ENCODE measurements at regions not wholly inside any gene's neighbourhood (a gene's known extent, or its start where the extent isn't known, plus 50 kb on each side); places are given as distances from the start of the nearest gene placed in this dataset.
"Not testable (repeated sequence)": the region's sequence is repeated elsewhere in the genome, so short reads cannot be mapped to it uniquely, and the experiment has no call there.

DNA sequence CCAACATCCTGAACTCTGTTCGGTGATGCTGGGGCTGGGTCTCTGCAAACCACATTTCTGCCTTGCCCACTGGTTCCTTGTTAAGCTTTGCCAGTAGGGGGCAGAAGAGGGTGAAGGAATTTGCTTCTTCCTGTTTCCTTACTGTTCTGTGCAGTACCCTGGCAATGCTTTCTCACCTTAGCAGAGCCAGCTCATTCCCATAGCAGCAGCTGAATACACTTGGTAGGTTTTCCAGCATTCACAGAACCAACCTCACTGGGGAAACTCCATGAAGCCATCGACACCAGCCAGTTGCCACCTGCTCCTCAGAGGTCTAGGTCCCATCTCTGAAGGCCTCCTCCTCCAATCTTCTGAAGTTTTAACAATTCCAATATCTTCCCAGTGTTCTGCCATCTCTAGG, 308.4 kb downstream of the PDCD6IP start:
- H3K27me3 ChIP-seq (ENCODE audit: control insufficient read depth, insufficient read depth, low read length, poor library complexity, severe bottlenecking) = no peaks in the 10 kb centered on the region
- H3K36me3 ChIP-seq (ENCODE audit: control insufficient read depth, insufficient read depth, low read length) = no peaks in the 10 kb centered on the region
- H3K4me3 ChIP-seq (ENCODE audit: insufficient read depth, low read depth, low read length) = no peak overlapping the region
- H3K27ac ChIP-seq (ENCODE audit: insufficient read depth, low read depth, low read length, poor library complexity, severe bottlenecking) = no peak overlapping the region
- H3K9me3 ChIP-seq (ENCODE audit: control insufficient read depth, low read length) = no peaks in the 10 kb centered on the region
- 74 to 78% methylated on average over 2 of the region's 2 CpGs for WGBS, 2 experiments
- no peaks in the 10 kb centered on the region for H3K4me1 ChIP-seq (ENCODE audit: control insufficient read depth, insufficient read depth, low read length)

DNA sequence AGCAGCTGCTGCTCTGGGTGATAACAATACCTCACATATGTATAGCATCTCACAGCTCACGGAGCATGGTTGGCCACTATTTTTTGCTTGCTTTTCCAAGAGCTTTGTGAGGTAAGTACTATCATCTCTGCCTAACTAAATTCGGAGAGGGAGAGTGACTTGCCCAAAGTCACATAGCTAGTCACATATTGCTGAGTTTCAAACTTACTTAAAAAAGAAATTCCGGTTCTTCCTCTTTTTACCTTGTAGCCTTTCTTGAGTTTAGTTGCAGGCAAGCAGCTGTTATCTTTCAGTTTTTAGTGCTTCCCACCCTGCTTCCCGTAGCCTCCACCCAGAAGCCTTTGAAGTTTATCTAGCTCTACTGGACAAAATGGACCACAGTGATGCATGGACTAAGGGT, 309.2 kb downstream of the PDCD6IP start:
- Histone ChIP-seq H3K27ac (ENCODE audit: insufficient read depth, low read depth, low read length, poor library complexity, severe bottlenecking) (no peak overlapping the region), H3K36me3 (ENCODE audit: control insufficient read depth, insufficient read depth, low read length) (no peaks in the 10 kb centered on the region), H3K27me3 (ENCODE audit: control insufficient read depth, insufficient read depth, low read length, poor library complexity, severe bottlenecking) (no peaks in the 10 kb centered on the region), H3K4me1 (ENCODE audit: control insufficient read depth, insufficient read depth, low read length) (no peaks in the 10 kb centered on the region), H3K4me3 (ENCODE audit: insufficient read depth, low read depth, low read length) (no peak overlapping the region), H3K9me3 (ENCODE audit: control insufficient read depth, low read length) (no peaks in the 10 kb centered on the region)
- 93 to 94% methylated on average over 4 of the region's 4 CpGs for WGBS, 2 experiments

DNA sequence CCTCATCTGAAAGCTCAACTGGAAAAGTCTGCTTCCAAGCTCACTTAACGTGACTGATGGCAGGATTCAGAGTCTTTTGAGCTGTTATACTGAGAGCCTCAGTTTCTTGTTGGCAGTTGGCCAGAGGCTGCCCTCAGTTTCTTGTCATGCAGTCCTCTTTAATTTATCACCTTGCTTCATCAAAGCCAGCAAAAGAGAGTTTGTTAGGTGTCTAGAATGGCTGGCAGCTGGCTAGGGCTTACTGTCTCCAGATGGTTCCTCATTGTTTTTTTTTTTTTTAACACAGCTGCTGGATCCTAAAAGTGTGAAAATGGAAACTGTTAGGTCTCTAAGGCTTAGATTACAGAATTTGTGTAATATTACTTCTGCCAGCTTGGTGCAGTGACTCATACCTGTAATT, 310.6 kb downstream of the PDCD6IP start:
- no peaks in the 10 kb centered on the region for H3K36me3 ChIP-seq (ENCODE audit: control insufficient read depth, insufficient read depth, low read length)
- no peaks in the 10 kb centered on the region for H3K27me3 ChIP-seq (ENCODE audit: control insufficient read depth, insufficient read depth, low read length, poor library complexity, severe bottlenecking)
- WGBS, 2 experiments = 92 to 93% methylated on average over 1 of the region's 1 CpG
- no peaks in the 10 kb centered on the region for H3K9me3 ChIP-seq (ENCODE audit: control insufficient read depth, low read length)
- H3K4me1 ChIP-seq (ENCODE audit: control insufficient read depth, insufficient read depth, low read length) = no peaks in the 10 kb centered on the region
- H3K4me3 ChIP-seq (ENCODE audit: insufficient read depth, low read depth, low read length) = no peak overlapping the region
- H3K27ac ChIP-seq (ENCODE audit: insufficient read depth, low read depth, low read length, poor library complexity, severe bottlenecking) = no peak overlapping the region

DNA sequence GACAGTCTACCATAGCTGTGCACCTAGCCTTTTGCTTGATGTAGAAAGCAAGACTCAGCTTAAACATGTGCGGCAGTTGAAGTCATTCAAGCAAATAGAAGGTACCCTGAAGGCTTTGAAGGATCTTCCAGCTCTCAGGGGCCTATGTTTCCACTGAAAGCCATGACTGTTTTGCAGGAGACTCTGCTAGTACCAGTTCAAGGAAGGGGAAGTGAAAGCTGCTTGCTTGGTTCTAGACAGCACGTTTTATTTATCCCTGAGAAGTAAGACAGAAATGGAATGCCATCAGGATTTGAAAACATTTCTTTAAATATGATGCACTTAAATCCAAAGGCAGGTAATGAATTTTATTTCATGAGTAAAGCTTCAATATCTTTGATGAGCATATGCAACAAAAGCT, 311.4 kb downstream of the PDCD6IP start:
- Histone ChIP-seq H3K27me3 (ENCODE audit: control insufficient read depth, insufficient read depth, low read length, poor library complexity, severe bottlenecking) (no peaks in the 10 kb centered on the region), H3K9me3 (ENCODE audit: control insufficient read depth, low read length) (no peaks in the 10 kb centered on the region), H3K27ac (ENCODE audit: insufficient read depth, low read depth, low read length, poor library complexity, severe bottlenecking) (no peak overlapping the region), H3K4me1 (ENCODE audit: control insufficient read depth, insufficient read depth, low read length) (no peaks in the 10 kb centered on the region), H3K36me3 (ENCODE audit: control insufficient read depth, insufficient read depth, low read length) (no peaks in the 10 kb centered on the region), H3K4me3 (ENCODE audit: insufficient read depth, low read depth, low read length) (no peak overlapping the region)
- WGBS, 2 experiments = 92 to 97% methylated on average over 2 of the region's 2 CpGs

DNA sequence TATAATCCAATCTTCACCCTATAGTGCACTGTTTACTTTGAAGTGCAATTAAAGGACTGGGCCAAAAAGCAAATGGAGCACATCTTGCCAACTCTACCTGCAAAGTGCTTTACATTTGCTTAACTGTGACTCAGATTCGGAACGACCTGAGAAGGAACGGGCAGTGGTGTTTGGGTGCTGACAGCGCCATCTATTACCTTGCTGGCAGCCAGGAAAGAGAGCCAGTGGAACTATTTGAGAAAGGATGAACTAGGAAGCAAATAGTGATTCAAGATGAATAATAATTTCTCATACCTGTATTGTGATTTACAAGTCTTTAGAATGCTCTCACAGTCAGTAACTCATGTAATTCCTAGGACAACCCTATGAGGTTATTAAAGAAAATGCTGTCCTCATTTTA, 312.9 kb downstream of the PDCD6IP start:
- H3K27me3 ChIP-seq (ENCODE audit: control insufficient read depth, insufficient read depth, low read length, poor library complexity, severe bottlenecking) = no peaks in the 10 kb centered on the region
- H3K4me3 ChIP-seq (ENCODE audit: insufficient read depth, low read depth, low read length) = no peak overlapping the region
- 88 to 90% methylated on average over 4 of the region's 4 CpGs for WGBS, 2 experiments

DNA sequence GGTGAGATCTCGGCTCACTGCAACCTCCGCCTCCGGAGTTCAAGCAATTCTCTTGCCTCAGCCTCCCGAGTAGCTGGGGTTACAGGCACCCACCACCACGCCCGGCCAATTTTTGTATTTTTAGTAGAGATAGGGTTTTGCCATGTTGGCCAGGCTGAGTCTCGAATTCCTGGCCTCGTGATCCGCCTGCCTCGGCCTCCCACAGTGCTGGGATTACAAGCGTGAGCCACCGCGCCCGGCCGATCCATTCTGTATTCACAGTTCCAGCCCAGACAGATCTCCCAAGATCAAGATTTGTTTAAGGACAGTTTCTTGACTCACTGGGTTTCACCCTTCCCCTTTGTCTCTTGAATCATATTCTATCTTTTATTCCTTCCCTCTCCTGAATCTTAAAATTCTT, 313.8 kb downstream of the PDCD6IP start:
- not testable (repeated sequence) for H3K36me3 ChIP-seq (ENCODE audit: control insufficient read depth, insufficient read depth, low read length); H3K9me3 ChIP-seq (ENCODE audit: control insufficient read depth, low read length); H3K4me1 ChIP-seq (ENCODE audit: control insufficient read depth, insufficient read depth, low read length); H3K27me3 ChIP-seq (ENCODE audit: control insufficient read depth, insufficient read depth, low read length, poor library complexity, severe bottlenecking); H3K4me3 ChIP-seq (ENCODE audit: insufficient read depth, low read depth, low read length); H3K27ac ChIP-seq (ENCODE audit: insufficient read depth, low read depth, low read length, poor library complexity, severe bottlenecking)
- 95% methylated on average over 15 of the region's 15 CpGs for WGBS, 2 experiments

More for the DNA sequence above, 312.9 kb downstream of the PDCD6IP start:
- Histone ChIP-seq H3K9me3 (ENCODE audit: control insufficient read depth, low read length) (no peaks in the 10 kb centered on the region), H3K27ac (ENCODE audit: insufficient read depth, low read depth, low read length, poor library complexity, severe bottlenecking) (no peak overlapping the region), H3K4me1 (ENCODE audit: control insufficient read depth, insufficient read depth, low read length) (no peaks in the 10 kb centered on the region), H3K36me3 (ENCODE audit: control insufficient read depth, insufficient read depth, low read length) (no peaks in the 10 kb centered on the region)

DNA sequence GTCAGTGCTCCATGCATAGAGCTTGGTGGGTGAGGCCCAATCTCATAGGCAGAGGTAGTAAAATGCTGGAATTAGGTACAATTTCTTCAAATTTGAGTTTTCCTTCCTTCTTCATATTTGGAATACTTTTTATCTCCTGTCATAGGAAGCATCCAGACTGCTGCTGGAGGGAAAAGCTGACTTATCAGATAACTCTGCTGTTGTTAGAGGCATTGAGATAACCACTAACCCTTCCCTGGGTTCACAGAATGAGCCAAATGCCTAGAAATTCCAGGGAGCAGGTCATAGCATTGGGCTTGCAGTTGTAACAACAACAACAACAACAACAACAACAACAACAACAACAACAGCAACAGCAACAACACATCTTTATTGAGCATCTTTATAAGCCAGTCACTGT, 332.7 kb downstream of the PDCD6IP start:
- Histone ChIP-seq H3K36me3 (ENCODE audit: control insufficient read depth, insufficient read depth, low read length) (no peaks in the 10 kb centered on the region), H3K4me1 (ENCODE audit: control insufficient read depth, insufficient read depth, low read length) (no peaks in the 10 kb centered on the region), H3K9me3 (ENCODE audit: control insufficient read depth, low read length) (no peaks in the 10 kb centered on the region), H3K4me3 (ENCODE audit: insufficient read depth, low read depth, low read length) (no peak overlapping the region), H3K27ac (ENCODE audit: insufficient read depth, low read depth, low read length, poor library complexity, severe bottlenecking) (no peak overlapping the region), H3K27me3 (ENCODE audit: control insufficient read depth, insufficient read depth, low read length, poor library complexity, severe bottlenecking) (no peaks in the 10 kb centered on the region)

DNA sequence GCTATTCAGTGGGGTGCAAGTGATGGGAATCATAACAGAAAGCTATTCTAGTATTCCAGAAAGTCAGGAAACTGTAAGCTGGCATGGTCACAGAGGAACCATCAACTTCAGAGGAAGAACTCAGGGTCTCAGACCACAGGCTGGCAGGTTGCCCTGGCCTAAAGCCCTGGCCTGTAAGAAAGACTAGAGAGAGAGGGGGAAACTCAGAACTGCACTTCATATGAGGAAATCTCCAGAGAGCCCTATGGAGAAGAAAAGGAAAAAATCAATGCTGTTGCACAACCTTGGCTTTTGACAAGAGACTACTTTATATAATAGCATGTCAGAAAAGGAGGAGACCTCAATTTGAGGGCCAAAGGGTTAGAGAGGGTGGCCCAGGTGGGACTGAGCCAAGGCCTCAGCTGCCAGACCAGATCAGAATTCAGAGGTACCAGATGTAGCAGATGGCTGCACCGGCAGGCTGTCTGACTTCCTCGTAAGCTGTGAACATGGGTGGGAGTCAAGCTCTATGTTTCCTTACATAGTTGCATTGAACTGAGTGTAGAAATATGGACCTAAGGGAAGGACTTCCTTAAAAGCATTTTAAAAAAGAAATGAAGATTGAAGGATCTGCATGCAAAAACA, 333.8 kb downstream of the PDCD6IP start:
- Histone ChIP-seq H3K9me3 (ENCODE audit: control insufficient read depth, low read length) (no peaks in the 10 kb centered on the region), H3K4me1 (ENCODE audit: control insufficient read depth, insufficient read depth, low read length) (no peaks in the 10 kb centered on the region), H3K27me3 (ENCODE audit: control insufficient read depth, insufficient read depth, low read length, poor library complexity, severe bottlenecking) (no peaks in the 10 kb centered on the region), H3K27ac (ENCODE audit: insufficient read depth, low read depth, low read length, poor library complexity, severe bottlenecking) (no peak overlapping the region), H3K4me3 (ENCODE audit: insufficient read depth, low read depth, low read length) (no peak overlapping the region), H3K36me3 (ENCODE audit: control insufficient read depth, insufficient read depth, low read length) (no peaks in the 10 kb centered on the region)
- 85 to 99% methylated on average over 2 of the region's 2 CpGs for WGBS, 2 experiments

DNA sequence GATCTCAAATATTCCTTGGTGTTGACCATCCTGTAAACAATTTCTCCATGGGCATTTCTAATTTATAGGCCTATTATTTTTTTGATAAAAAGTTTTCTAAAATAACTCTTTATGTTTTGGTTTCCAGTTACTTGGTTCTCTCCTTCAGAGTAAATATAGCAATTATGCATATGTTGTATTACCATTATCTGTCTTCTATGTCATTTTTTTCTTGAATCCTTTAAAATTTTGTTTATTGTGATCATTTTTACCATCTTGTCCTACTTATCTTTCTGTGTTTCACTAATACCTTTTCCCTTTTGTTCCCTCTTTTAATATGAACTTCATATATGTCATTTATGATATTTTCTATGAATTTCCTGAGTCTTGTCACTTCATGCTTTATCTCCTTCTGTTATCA, 341.1 kb downstream of the PDCD6IP start:
- H3K4me1 ChIP-seq (ENCODE audit: control insufficient read depth, insufficient read depth, low read length) = no peaks in the 10 kb centered on the region

DNA sequence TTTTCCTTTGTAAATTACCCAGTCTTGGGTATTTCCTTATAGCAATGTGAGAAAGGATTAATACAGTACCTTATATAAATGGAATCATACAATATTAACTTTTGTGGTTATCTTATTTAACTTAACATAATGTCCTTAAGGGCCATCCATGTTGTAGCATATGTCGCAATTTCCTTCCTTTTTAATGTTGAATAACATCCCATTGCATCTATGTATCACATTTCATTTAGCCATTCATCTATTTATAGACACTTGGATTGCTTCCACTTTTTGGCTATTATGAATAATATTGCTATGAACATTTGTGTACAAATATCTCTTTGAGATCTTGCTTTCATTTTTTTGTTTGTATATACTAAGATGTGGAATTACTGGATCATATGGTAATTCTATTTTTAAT, 342.2 kb downstream of the PDCD6IP start:
- H3K4me1 ChIP-seq (ENCODE audit: control insufficient read depth, insufficient read depth, low read length) = peaks cover under 1% of the 10 kb centered on the region
- H3K4me3 ChIP-seq (ENCODE audit: insufficient read depth, low read depth, low read length) = no peak overlapping the region
- no peaks in the 10 kb centered on the region for H3K36me3 ChIP-seq (ENCODE audit: control insufficient read depth, insufficient read depth, low read length)
- H3K27ac ChIP-seq (ENCODE audit: insufficient read depth, low read depth, low read length, poor library complexity, severe bottlenecking) = no peak overlapping the region
- H3K27me3 ChIP-seq (ENCODE audit: control insufficient read depth, insufficient read depth, low read length, poor library complexity, severe bottlenecking) = no peaks in the 10 kb centered on the region
- H3K9me3 ChIP-seq (ENCODE audit: control insufficient read depth, low read length) = no peaks in the 10 kb centered on the region
- 100% methylated on average over 1 of the region's 1 CpG for WGBS, 2 experiments

More for the DNA sequence above, 341.1 kb downstream of the PDCD6IP start:
- no peaks in the 10 kb centered on the region for H3K36me3 ChIP-seq (ENCODE audit: control insufficient read depth, insufficient read depth, low read length)
- H3K9me3 ChIP-seq (ENCODE audit: control insufficient read depth, low read length) = no peaks in the 10 kb centered on the region
- H3K4me3 ChIP-seq (ENCODE audit: insufficient read depth, low read depth, low read length) = no peak overlapping the region
- no peaks in the 10 kb centered on the region for H3K27me3 ChIP-seq (ENCODE audit: control insufficient read depth, insufficient read depth, low read length, poor library complexity, severe bottlenecking)
- no peak overlapping the region for H3K27ac ChIP-seq (ENCODE audit: insufficient read depth, low read depth, low read length, poor library complexity, severe bottlenecking)

DNA sequence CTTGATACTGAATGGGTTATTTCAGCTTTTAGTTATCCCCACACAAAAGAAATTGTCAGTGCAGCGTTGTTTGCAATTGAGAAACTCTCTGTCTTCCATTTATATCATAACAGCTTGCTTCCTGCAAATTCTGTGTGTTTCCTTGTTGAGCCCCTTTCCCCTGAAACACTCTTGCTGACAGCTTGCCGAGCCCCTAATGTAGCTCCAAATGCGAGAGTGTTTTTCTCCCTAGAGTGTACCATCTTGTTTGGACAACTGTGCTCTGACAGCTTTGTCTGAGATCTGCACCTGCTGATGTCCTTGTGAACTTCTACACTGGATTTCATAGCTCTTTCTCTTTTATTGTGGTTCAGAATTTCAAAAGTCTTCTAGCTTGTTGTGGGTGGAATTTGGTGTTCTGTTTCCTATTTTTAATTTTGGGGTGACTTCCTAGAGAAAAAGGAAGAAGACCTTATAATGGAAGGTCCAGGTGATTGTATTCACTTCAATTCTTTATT, 343.5 kb downstream of the PDCD6IP start:
- Histone ChIP-seq H3K4me1 (ENCODE audit: control insufficient read depth, insufficient read depth, low read length) (peaks cover 3% of the 10 kb centered on the region), H3K27me3 (ENCODE audit: control insufficient read depth, insufficient read depth, low read length, poor library complexity, severe bottlenecking) (no peaks in the 10 kb centered on the region), H3K9me3 (ENCODE audit: control insufficient read depth, low read length) (no peaks in the 10 kb centered on the region), H3K27ac (ENCODE audit: insufficient read depth, low read depth, low read length, poor library complexity, severe bottlenecking) (no peak overlapping the region), H3K36me3 (ENCODE audit: control insufficient read depth, insufficient read depth, low read length) (no peaks in the 10 kb centered on the region), H3K4me3 (ENCODE audit: insufficient read depth, low read depth, low read length) (no peak overlapping the region)
- WGBS, 2 experiments = 94 to 96% methylated on average over 3 of the region's 3 CpGs

Measured in ectodermal cell (in vitro differentiated cells).